ENCODE measurements at regions not wholly inside any gene's neighbourhood (a gene's known extent, or its start where the extent isn't known, plus 50 kb on each side); places are given as distances from the start of the nearest gene placed in this dataset.

DNA sequence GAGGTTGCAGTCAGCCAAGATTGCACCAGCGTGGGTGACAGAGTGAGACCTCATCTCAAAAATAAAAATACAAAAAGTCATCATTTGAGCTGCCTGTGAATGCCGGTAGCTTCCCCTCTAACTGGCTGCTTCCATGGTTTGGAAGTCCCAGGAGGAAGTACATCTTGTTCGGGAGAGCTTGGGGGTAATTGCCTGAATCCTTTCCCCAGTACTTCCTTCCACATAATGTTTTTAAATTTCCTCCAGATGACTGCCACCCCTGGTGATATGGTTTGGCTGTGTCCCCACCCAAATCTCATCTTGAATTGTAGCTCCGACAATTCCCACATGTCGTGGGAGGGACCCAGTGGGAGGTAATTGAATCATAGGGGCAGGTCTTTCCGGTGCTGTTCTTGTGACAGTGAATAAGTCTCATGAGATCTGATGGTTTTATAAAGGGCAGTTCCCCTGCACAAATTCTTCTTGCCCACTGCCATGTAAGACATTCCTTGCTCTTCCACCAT, 87.2 kb downstream of the SPRING1 start:
- H3K9ac ChIP-seq (ENCODE audit: low read length in 3 of 3): no peak overlapping the region
- FAIRE-seq (no peak), DNase-seq (no peak)
- no peak overlapping the region for H3K27ac ChIP-seq (ENCODE audit: low read depth in 2 of 2, low read length in 2 of 2)
- H3K4me1 ChIP-seq (ENCODE audit: control insufficient read depth in 2 of 3, insufficient read depth in 2 of 3, low read depth in 1 of 3, low read length in 3 of 3): no peaks in the 10 kb centered on the region
- H3K36me3 ChIP-seq (ENCODE audit: control insufficient read depth in 2 of 3, insufficient read depth in 3 of 3, low read length in 3 of 3): no peaks in the 10 kb centered on the region
- H3K27me3 ChIP-seq (ENCODE audit: control insufficient read depth, insufficient read depth, low read length): no peaks in the 10 kb centered on the region
- intact Hi-C loops (cut with DNase I): no loop called here
- no peaks in the 10 kb centered on the region for H3K9me3 ChIP-seq (ENCODE audit: control insufficient read depth in 2 of 3, insufficient read depth in 1 of 3, low read length in 3 of 3)
- no peak overlapping the region for H3K4me3 ChIP-seq (ENCODE audit: low read length in 3 of 3)
- TF ChIP-seq, protein P1, sequence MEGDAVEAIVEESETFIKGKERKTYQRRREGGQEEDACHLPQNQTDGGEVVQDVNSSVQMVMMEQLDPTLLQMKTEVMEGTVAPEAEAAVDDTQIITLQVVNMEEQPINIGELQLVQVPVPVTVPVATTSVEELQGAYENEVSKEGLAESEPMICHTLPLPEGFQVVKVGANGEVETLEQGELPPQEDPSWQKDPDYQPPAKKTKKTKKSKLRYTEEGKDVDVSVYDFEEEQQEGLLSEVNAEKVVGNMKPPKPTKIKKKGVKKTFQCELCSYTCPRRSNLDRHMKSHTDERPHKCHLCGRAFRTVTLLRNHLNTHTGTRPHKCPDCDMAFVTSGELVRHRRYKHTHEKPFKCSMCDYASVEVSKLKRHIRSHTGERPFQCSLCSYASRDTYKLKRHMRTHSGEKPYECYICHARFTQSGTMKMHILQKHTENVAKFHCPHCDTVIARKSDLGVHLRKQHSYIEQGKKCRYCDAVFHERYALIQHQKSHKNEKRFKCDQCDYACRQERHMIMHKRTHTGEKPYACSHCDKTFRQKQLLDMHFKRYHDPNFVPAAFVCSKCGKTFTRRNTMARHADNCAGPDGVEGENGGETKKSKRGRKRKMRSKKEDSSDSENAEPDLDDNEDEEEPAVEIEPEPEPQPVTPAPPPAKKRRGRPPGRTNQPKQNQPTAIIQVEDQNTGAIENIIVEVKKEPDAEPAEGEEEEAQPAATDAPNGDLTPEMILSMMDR (IDR thresholded peaks at IDR 0.05; ENCODE audit: borderline replicate concordance, extremely low read depth, insufficient read depth): no peak

DNA sequence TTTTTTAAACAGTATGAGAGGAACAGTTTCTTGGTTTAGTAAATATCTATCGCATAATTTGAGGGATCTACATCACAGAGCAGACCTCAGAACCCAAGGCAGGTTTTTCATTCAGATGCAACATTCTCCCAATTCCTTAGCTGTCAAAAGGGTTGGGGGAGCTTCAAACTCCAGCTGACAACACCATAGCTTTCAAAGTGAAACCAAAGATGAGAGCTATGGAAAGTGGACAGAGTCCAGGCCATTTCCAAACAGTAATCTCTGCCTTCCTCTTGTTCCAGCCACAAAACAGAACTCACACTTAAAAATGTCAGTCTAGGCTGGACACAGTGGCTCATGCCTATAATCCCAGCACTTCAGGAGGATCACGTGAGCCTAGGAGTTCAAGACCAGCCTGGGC, 87.8 kb downstream of the SPRING1 start:
- Histone ChIP-seq H3K27me3 (ENCODE audit: control insufficient read depth, insufficient read depth, low read length) (no peaks in the 10 kb centered on the region), H3K9me3 (ENCODE audit: control insufficient read depth in 2 of 3, insufficient read depth in 1 of 3, low read length in 3 of 3) (no peaks in the 10 kb centered on the region), H3K36me3 (ENCODE audit: control insufficient read depth in 2 of 3, insufficient read depth in 3 of 3, low read length in 3 of 3) (no peaks in the 10 kb centered on the region), H3K4me3 (ENCODE audit: low read length in 3 of 3) (no peak overlapping the region), H3K27ac (ENCODE audit: low read depth in 2 of 2, low read length in 2 of 2) (no peak overlapping the region), H3K9ac (ENCODE audit: low read length in 3 of 3) (no peak overlapping the region), H3K4me1 (ENCODE audit: control insufficient read depth in 2 of 3, insufficient read depth in 2 of 3, low read depth in 1 of 3, low read length in 3 of 3) (no peaks in the 10 kb centered on the region)
- DNase-seq: no peak
- FAIRE-seq: no peak
- intact Hi-C loops (cut with DNase I): no loop called here
- TF ChIP-seq, protein P1 (IDR thresholded peaks at IDR 0.05; ENCODE audit: borderline replicate concordance, extremely low read depth, insufficient read depth): no peak

DNA sequence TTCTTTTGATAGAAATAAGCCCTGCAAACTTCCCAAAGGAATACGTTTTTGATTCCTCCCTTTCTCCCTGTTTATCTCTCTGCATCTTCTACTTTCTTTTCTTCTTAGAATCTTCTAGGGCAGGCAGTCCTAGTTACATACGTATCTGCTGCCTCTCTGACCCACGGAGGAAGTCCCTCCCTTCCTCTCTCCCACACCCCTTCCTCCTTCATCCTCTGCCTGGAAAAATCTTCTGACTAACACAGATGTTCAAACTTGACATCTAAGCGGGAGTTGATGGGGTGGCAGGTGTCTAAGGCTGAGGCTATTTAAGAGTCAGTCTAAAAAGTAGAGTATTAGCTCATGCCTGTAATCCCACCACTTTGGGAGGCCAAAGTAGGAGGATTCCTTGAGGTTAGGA, 88.6 kb downstream of the MAP1LC3B2 start:
- no peaks in the 10 kb centered on the region for H3K4me1 ChIP-seq (ENCODE audit: control insufficient read depth in 2 of 3, insufficient read depth in 2 of 3, low read depth in 1 of 3, low read length in 3 of 3)
- no peak overlapping the region for H3K4me3 ChIP-seq (ENCODE audit: low read length in 3 of 3)
- no peaks in the 10 kb centered on the region for H3K36me3 ChIP-seq (ENCODE audit: control insufficient read depth in 2 of 3, insufficient read depth in 3 of 3, low read length in 3 of 3)
- FAIRE-seq: no peak
- intact Hi-C loops (cut with DNase I): no loop called here
- H3K9me3 ChIP-seq (ENCODE audit: control insufficient read depth in 2 of 3, insufficient read depth in 1 of 3, low read length in 3 of 3): no peaks in the 10 kb centered on the region
- DNase-seq: no peak
- no peaks in the 10 kb centered on the region for H3K27me3 ChIP-seq (ENCODE audit: control insufficient read depth, insufficient read depth, low read length)
- H3K9ac ChIP-seq (ENCODE audit: low read length in 3 of 3): no peak overlapping the region
- TF ChIP-seq, protein P1 (IDR thresholded peaks at IDR 0.05; ENCODE audit: borderline replicate concordance, extremely low read depth, insufficient read depth): no peak
- H3K27ac ChIP-seq (ENCODE audit: low read depth in 2 of 2, low read length in 2 of 2): no peak overlapping the region

DNA sequence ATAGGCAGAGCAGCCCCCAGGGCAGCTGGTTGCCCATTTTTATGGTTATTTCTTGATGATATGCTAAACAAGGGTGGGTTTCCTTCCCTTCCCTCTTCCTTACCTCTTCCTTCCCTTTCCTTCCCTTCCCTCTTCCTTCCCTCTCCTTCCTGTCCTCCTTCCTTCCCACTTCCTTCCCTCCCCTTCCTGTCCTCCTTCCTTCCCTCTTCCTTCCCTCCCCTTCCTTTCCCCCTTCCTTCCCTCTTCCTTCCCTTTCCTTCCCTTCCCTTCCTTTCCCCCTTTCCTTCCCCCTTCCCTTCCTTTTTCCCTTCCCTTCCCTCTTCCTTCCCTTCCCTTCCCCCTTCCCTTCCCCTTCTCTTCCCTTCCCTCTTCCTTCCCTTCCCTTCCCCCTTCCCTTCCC, 87.7 kb downstream of the MAP1LC3B2 start:
- Histone ChIP-seq H3K27ac (ENCODE audit: low read depth in 2 of 2, low read length in 2 of 2) (no peak overlapping the region), H3K4me1 (ENCODE audit: control insufficient read depth in 2 of 3, insufficient read depth in 2 of 3, low read depth in 1 of 3, low read length in 3 of 3) (no peaks in the 10 kb centered on the region), H3K4me3 (ENCODE audit: low read length in 3 of 3) (no peak overlapping the region), H3K27me3 (ENCODE audit: control insufficient read depth, insufficient read depth, low read length) (no peaks in the 10 kb centered on the region), H3K9me3 (ENCODE audit: control insufficient read depth in 2 of 3, insufficient read depth in 1 of 3, low read length in 3 of 3) (no peaks in the 10 kb centered on the region), H3K9ac (ENCODE audit: low read length in 3 of 3) (no peak overlapping the region), H3K36me3 (ENCODE audit: control insufficient read depth in 2 of 3, insufficient read depth in 3 of 3, low read length in 3 of 3) (no peaks in the 10 kb centered on the region)
- FAIRE-seq (no peak), DNase-seq (no peak)
- intact Hi-C loops (cut with DNase I): no loop called here
- TF ChIP-seq, protein P1 (IDR thresholded peaks at IDR 0.05; ENCODE audit: borderline replicate concordance, extremely low read depth, insufficient read depth): no peak

Data from kidney (tissue), 13 donors.